ENCODE measurements at regions not wholly inside any gene's neighbourhood (a gene's known extent, or its start where the extent isn't known, plus 50 kb on each side); places are given as distances from the start of the nearest gene placed in this dataset.
"Not testable (repeated sequence)": the region's sequence is repeated elsewhere in the genome, so short reads cannot be mapped to it uniquely, and the experiment has no call there.

DNA sequence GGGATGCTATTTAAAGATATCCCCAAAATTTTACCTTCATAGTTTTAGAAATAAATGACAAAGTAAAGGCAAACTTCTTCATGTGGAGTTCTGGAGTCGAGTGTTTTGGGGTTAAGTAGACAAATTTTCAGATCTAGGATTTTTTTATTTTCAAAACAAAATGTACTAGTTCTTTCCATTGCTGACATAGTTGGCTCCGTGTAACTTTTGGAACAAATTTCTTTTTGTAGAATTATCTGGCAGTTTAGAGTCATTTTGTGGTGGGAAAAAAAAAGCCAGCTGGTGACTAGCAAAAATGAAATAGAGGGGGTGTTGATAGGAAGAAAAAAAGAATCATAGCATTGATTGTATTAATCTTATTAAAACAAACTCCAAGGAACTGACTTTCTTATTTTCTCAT, 131.6 kb upstream of the TCF21 start:
- DNase-seq, result no peak

DNA sequence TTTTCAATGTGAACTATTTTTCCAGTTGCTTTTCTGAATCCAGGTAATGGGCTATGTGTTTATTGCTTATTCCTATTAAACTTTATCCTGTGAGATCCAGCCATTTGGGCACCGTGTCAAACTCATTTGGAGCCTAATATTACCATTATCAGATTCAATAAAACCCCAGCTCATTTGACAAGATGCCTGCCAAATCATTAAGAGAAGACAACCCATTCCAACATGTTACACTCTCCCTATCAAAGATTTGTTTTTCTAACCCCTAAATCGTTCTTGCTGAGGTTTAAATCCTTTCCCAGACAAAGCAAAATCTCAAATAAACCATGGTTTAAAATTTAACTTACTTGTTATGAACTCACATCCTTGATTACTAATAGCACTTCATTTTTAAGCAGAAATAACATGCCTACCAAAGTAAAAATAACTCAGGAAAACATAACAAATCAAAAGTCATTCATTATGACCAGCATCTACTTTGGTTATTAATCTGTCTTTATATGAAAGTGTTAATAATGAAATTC, 130.0 kb upstream of the TCF21 start:
- DNase-seq, result no peak

GRCh38 chr6:133759524-133759923, 129.4 kb upstream of the TCF21 start:
- DNase-seq, result no peak

DNA sequence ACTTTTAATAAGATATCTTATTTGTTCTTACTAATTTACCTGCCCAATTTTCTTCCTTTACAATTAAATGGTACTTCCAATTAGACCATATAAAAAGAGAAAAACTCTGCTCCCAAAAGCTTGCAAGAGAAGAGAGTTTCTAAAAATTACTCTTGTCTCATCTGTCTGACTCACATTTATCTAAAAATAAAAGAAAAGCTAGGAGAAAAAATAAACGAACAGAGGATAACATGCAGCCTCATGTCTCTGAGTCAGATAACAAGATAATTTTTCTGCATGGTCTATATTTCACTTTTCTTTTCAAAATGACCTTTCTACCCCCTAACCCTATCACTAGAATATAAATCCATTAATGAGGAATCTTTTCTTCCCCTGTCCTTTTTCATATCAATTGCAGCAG, 127.2 kb upstream of the TCF21 start:
- DNase-seq, result no peak

GRCh38 chr6:133764008-133764753, 124.7 kb upstream of the TCF21 start:
- no peak for DNase-seq

DNA sequence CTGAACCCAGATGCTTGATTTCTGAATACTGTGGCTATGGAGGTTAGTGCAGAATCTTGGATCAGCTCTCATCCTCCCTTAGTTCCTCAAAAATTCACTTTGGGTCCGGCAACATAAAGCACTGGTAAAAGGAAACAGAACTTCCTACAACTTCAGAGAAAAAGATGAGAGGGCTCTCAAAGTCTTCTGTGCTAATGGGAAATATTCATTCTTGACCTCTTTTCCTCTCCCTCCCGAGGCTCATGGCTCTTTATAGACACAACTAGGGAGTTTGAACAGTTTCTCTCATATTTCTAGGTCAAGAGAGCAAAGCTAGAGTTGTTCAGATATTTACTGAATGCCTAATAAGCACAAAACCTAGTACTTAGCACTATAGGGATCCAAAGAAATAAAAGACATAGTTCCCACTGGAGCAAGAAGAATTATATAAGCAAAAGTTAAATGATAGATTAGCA, 124.1 kb upstream of the TCF21 start:
- no peak for DNase-seq

DNA sequence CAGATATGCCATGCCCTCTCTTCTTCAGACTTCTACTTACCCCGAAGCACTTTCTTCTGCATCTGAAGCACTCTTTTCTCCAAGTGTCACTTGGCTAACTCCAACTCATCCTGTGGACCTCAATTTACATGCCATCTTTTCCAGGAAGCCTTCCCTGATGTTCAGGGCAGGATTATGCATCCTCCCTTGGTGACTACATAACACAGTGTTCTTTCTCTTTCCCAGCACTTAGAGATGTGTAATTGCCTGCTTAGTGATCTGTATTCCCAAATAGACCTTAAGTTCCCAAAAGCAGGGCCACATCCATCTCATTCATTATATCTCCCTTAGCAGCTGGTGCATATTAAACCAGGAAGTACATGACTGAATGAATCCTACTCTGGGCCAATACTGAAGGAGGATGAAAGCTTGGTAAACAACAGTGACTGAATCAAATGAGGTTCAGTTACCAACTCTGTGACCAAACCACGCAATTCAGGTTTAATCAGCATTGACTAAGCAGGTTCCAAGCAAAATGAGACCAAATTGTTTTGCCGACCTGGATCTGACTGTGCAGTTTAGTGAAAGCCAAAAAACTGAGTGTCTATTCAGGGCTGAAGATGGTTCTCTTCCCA, 121.4 kb upstream of the TCF21 start:
- peak; percentile 1 for DNase-seq

DNA sequence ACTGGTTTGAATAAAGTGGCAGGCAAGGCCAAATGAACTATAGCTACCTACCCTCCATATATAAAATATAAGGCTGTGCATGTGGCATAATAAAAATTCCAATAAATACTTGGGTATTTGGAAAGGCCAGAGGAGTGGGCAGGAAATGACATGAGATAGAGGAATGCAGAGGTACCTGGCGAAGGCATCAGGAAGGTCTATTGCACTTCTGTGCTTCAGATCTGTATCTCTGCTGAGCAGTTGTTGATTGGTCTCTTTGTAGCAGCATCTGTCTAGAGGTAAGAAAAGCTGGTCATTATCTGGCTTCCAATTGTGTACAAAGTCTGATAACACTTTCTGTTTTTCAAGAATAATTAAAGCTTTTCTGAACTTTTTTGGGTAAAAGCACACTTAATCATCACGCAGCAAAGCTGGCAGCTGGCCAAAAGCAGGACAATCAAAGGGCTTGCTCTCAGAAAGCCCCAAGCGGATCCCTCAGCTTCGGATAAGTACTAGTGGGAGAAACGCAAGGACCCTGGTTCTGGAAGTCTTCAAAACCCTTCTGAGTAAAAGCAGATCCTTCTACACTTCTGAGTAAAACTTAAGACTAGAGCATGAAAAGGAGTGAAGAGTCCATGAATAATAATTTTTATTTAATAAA, 120.1 kb upstream of the TCF21 start:
- no peak for DNase-seq

DNA sequence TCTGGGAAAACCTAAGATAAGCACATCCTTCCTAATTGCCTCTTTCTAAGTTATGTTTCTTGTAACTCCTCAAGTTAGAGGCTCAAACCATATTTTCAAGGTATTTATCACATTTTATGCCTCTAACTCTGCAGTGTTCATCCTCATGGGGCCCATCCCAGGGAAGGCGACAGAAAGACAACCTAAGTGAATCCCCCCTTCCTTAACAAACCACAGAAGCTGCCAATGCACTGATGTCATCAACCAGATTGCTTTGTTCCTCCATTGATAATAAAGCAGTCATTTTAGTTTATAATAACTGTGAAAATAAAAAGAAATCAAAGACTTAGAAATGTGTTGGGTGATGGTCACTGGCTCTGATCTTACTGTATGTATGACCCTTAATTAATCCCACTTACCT, 119.5 kb upstream of the TCF21 start:
- no peak for DNase-seq

DNA sequence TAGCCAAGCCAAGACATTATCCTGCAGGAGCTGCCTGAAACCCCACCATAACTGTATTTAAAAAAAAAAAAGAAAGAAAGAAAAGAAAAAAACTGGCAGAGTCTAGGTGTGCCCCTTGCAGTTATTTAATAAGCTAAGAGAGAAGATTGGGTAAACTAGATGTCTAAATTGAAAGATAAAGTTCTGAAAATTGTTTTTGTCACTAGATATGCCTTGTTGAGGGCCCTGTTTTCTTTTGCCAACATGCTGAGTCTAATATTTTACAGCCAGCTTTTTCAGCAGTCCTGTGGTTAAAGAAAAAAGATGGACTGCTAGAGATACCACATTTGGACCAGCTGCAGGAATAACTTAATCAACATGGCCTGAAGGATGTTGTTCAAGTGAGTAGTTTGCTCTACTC, 116.3 kb upstream of the TCF21 start:
- no peak for DNase-seq

DNA sequence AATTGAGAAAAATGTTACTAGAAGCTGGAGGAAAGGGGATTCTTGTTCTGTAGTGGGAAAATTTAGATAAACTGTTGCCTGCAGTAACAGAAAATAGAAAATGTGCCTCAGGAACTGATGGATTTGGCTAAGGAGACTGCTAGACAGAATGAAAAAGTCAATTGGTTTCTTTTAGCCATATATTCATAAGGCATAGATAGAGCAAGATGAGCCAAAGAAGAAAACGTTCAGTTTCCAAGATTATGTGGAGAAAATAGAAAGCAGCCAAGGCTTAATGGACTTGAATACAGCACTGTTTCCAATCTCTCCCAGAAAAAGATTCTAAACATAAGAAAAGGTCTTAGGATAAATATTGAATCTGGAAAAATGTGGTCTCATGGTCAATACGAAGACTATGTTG, 115.1 kb upstream of the TCF21 start:
- DNase-seq, result no peak

- DNase-seq, result no peak
These were observed 114.6 kb upstream of the TCF21 start for GRCh38 chr6:133774356-133774755.

DNA sequence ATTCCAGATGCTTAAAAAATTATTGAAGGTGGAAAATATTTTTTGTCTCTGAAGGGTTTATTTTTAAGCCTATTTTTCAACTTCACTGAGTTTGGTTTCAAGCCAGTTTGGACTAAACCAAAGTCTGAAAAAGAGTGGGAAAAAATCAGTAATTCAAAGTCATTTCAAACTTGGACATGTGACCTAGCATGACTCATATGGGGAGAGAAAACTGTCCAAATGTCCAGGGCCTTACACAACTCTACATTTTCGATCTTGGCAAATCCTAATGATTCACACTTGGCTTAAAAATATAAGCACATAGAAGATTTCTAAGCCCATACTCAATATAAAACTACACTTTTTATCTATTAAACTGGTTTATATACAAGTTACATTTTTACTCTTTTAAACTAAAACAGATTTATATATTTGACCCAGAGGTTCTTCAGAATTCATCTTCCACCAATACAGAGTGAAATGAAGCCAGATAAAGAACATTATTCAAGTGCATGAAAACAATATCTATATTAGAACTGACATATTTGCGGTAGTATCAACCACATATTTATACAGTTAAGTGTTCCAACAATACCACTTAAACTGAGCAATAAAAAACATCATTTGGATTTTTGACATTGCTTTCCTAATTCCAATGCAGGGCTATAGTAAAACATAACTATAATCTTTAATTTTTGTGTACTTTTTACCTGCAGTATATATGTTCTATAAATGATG, 110.3 kb upstream of the TCF21 start:
- no peak for DNase-seq

DNA sequence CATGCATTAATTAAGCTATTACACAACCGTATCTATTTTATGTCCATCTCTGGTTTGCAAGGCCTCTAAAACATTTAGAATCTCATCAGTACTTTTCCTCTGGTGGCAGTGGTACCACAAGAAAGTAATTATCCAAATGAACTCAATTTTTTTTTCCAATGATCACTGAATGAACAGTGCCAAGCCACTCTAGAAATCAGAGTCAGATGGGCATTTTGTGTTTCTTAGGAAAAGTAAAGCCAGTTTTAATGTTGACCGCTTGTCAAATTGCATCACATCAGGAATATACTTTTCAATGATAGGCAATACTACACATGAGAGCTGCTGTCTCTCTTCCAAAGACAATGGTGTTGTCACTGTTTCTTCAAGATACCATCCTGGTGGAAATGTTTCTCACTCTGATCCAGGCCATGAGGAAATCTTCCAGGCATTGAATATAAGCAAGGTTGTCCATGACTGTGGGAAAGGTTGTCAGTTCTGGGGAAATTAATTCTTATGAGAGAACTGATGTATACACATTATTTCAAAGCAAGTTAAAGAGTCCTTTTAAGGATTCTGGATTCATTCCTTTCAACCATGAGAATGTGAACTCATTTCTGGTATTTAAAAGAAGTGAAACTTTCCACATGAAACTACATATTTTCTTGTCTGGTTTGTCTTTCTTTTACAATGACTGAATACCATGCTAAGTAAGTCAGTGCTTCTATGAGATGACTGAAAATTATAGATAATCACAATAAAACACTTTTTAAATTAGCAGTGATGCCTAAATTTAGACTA, 108.8 kb upstream of the TCF21 start:
- DNase-seq, result no peak

GRCh38 chr6:133786016-133786415, 102.9 kb upstream of the TCF21 start:
- no peak for DNase-seq

DNA sequence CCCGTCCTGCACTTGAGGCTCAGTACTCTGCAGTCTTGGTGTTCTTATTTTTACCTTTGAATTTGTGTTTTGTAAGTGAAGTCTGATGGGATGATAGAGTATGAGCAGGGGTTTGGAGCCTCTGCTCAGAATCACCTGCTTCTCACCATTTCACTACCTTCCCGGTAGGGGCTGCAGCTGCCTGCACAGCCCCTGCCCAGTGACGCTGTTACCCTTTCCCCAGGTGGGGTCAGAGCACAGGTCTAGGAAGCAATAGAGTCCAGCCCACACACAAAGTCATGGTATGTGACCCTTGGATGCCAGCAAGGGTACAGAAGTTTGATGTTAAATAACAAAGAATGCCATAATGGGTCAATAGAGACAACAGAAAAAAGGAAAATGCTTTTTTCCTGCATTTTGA, 101.8 kb upstream of the TCF21 start:
- DNase-seq, result no peak

DNA sequence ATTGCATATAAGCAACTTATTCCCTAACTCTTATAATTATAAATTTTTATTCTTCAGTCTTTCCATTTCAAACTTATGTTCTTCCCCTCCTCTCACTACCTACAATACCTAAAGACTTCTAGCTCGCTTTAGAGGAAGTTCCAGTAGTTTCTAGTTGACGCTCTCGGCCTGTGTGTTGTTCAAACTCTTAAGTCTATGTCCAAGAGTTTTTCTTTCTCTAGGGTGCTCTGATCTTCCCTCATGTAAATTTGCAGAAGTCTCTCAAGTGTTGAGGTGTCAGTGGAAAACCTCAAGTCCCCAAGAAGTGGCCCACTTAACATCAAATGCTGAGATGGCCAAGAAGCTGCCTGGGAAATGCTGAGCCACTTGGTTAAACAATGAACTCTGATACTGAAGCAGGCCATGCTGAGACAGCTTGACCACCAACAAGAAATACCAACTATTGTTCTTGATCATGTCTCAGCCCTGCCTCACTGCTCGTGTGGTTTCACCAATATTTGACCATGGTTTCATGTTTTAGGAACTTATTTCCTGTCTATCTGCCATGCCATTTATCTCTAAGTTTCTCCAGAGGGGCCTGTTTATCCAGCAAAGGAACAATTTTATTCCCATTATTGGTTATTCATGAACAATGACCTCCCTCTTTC, 100.9 kb upstream of the TCF21 start:
- no peak for DNase-seq

- no peak for DNase-seq
These were observed 100.4 kb upstream of the TCF21 start for GRCh38 chr6:133788556-133788955.

GRCh38 chr6:133789449-133789848, 99.5 kb upstream of the TCF21 start:
- DNase-seq, result not testable (repeated sequence)

DNA sequence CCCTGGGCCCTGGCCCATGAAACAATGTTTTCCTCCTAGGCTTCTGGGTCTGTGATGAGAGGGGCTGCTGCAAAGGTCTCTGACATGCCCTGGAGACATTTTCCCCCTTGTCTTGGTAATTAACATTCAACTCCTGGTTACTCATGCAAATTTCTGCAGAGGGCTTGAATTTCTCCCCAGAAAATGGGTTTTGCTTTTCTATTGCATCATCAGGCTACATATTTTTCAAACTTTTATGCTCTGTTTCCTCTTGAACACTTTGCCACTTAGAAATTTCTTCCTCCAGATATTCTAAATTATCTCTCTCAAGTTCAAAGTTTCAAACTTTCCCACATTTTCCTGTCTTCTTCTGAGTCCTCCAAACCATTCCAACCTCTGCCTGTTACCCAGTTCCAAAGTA, 98.2 kb upstream of the TCF21 start:
- DNase-seq, result not testable (repeated sequence)

DNA sequence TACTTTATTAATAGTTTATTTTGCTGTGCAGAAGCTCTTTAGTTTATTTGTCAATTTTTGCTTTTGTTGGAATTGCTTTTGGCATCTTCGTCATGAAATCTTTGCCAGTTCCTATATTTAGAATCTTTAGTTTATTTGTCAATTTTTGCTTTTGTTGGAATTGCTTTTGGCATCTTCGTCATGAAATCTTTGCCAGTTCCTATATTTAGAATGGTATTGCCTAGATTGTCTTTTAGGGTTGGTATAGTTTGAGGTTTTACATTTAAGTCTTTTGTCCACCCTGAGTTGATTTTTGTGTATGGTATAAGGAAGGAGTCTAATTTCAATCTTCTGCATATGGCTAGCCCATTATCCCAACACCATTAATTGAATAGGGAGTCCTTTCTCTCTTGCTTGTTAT, 93.9 kb upstream of the TCF21 start:
- DNase-seq, result not testable (repeated sequence)

DNA sequence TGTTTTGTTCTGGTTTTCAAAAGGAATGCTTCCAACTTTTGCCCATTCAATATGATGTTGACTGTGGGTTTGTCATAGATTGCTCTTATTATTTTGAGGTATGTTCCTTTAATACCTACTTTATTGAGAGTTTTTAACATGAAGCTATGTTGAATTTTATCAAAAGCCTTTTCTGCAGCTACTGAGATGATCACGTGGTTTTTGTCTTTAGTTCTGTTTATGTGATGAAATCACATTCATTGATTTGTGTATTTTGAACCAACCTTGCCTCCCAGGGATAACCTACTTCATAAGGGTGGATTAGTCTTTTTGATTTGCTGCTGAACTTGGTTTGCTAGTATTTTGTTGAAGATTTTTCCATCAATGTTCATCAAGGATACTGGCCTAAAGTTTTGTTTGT, 92.7 kb upstream of the TCF21 start:
- no peak for DNase-seq

All from NCI-H2029 treated with DMSO at 0.1 percent for 48 hours (cell line).